HEK293 (cell line): ENCODE measurements at regions not wholly inside any gene's neighbourhood (a gene's known extent, or its start where the extent isn't known, plus 50 kb on each side); places are given as distances from the start of the nearest gene placed in this dataset.

Experiments
- CTCF ChIA-PET: fragments of 350-600 bp; formaldehyde crosslinking; extraction: SDS; loops from one replicate; lab custom pipeline; 2021; ENCODE audit warnings: antibody characterized with exemption; lab: Yijun Ruan, JAX
- POLR2A ChIA-PET: fragments of 300-600 bp; formaldehyde crosslinking; extraction: SDS; loops from one replicate; lab custom pipeline; 2020; ENCODE audit warnings: antibody characterized with exemption, inconsistent platforms; lab: Yijun Ruan, JAX
- H3K27ac ChIP-seq: fragments of 200-500 bp; sonication (Bioruptor generic); 2 replicates; pipeline ENCODE4 v1.5.1; 2014; ENCODE audit warnings: low read depth, low read length, control low read depth, inconsistent platforms; ENCODE audit errors: extremely low read depth
- H3K36me3 ChIP-seq, 2 experiments: fragments of 200-500 bp in 1 of 2; sonication (Bioruptor generic) in 1 of 2; 1 replicate in 1 of 2; 2 replicates in 1 of 2; pipeline ENCODE4 v1.5.1; 2014 to 2017; ENCODE audit warnings: inconsistent platforms in 2 of 2, low read length in 2 of 2; ENCODE audit not compliant: control insufficient read depth in 2 of 2, insufficient read depth in 1 of 2
- H3K4me1 ChIP-seq: fragments of 200-500 bp; sonication (Bioruptor generic); 2 replicates; pipeline ENCODE4 v1.5.1; 2014; ENCODE audit warnings: mild to moderate bottlenecking, low read length, inconsistent platforms; ENCODE audit not compliant: control insufficient read depth, insufficient read depth
- H3K4me3 ChIP-seq: 2 replicates; pipeline ENCODE4 v1.5.1; 2011; ENCODE audit warnings: low read depth, mild to moderate bottlenecking, control low read depth, low read length, moderate library complexity
- H3K9me3 ChIP-seq: fragments of 200-500 bp; sonication (Bioruptor generic); 2 replicates; pipeline ENCODE4 v1.5.1; 2014; ENCODE audit warnings: low read depth, low read length, inconsistent platforms; ENCODE audit not compliant: control insufficient read depth, insufficient read depth
- BCL11A ChIP-seq: fragments of 450-650 bp; formaldehyde crosslinking; IDR thresholded peaks from 2 replicates; pipeline ENCODE4 v1.5.1; 2016; ENCODE audit warnings: low read depth, missing biosample characterization, missing genetic modification characterization
- GLIS1 ChIP-seq: fragments of 450-650 bp; formaldehyde crosslinking; IDR thresholded peaks from 2 replicates; pipeline ENCODE4 v1.5.1; 2016; ENCODE audit warnings: missing biosample characterization, missing genetic modification characterization
- HIC1 ChIP-seq: fragments of 450-650 bp; formaldehyde crosslinking; IDR thresholded peaks from 2 replicates; pipeline ENCODE4 v1.5.1; 2016; ENCODE audit warnings: missing biosample characterization, missing genetic modification characterization
- HOXA7 ChIP-seq: sonication (generic); formaldehyde crosslinking; IDR thresholded peaks from 2 replicates; pipeline ENCODE4 v1.8.1; 2022; ENCODE audit warnings: missing genetic modification reagents, borderline replicate concordance
- KLF1 ChIP-seq: fragments of 450-650 bp; formaldehyde crosslinking; IDR thresholded peaks from 2 replicates; pipeline ENCODE4 v1.5.1; 2016; ENCODE audit warnings: missing biosample characterization, missing genetic modification characterization
- KLF16 ChIP-seq: fragments of 450-650 bp; formaldehyde crosslinking; IDR thresholded peaks from 2 replicates; pipeline ENCODE4 v1.5.1; 2017; ENCODE audit warnings: missing biosample characterization, missing genetic modification characterization
- MZF1 ChIP-seq: fragments of 450-650 bp; formaldehyde crosslinking; IDR thresholded peaks from 2 replicates; pipeline ENCODE4 v1.5.1; 2017; ENCODE audit warnings: missing biosample characterization, missing genetic modification characterization, borderline replicate concordance
- OSR2 ChIP-seq: fragments of 450-650 bp; formaldehyde crosslinking; IDR thresholded peaks from 2 replicates; pipeline ENCODE4 v1.5.1; 2016; ENCODE audit warnings: missing biosample characterization, missing genetic modification characterization
- PRDM1 ChIP-seq: fragments of 450-650 bp; formaldehyde crosslinking; IDR thresholded peaks from 2 replicates; pipeline ENCODE4; 2016; ENCODE audit warnings: missing biosample characterization, missing genetic modification characterization
- SP2 ChIP-seq: fragments of 450-650 bp; formaldehyde crosslinking; IDR thresholded peaks from 2 replicates; pipeline ENCODE4 v1.5.1; 2016; ENCODE audit warnings: missing biosample characterization, missing genetic modification characterization
- TRIM28 ChIP-seq: IDR thresholded peaks from 2 replicates; pipeline ENCODE4 v1.6.1; 2011; ENCODE audit warnings: low read length, control low read depth, borderline replicate concordance
- ZBTB1 ChIP-seq: fragments of 450-650 bp; formaldehyde crosslinking; IDR thresholded peaks from 2 replicates; pipeline ENCODE4 v1.5.1; 2016; ENCODE audit warnings: missing biosample characterization, missing genetic modification characterization
- ZBTB8A ChIP-seq: fragments of 450-650 bp; formaldehyde crosslinking; IDR thresholded peaks from 2 replicates; pipeline ENCODE4 v1.5.1; 2016; ENCODE audit warnings: missing biosample characterization, missing genetic modification characterization
- ZFP3 ChIP-seq: fragments of 450-650 bp; formaldehyde crosslinking; IDR thresholded peaks from 2 replicates; pipeline ENCODE4 v1.5.1; 2016; ENCODE audit warnings: low read depth, missing biosample characterization, missing genetic modification characterization
- ZNF121 ChIP-seq: fragments of 450-650 bp; formaldehyde crosslinking; IDR thresholded peaks from 2 replicates; pipeline ENCODE4 v1.5.1; 2016; ENCODE audit warnings: missing biosample characterization, missing genetic modification characterization
- ZNF138 ChIP-seq: fragments of 450-650 bp; formaldehyde crosslinking; IDR thresholded peaks from 2 replicates; pipeline ENCODE4 v1.5.1; 2016; ENCODE audit warnings: missing biosample characterization, missing genetic modification characterization, borderline replicate concordance
- ZNF169 ChIP-seq: fragments of 450-650 bp; formaldehyde crosslinking; IDR thresholded peaks from 2 replicates; pipeline ENCODE4 v1.5.1; 2016; ENCODE audit warnings: missing biosample characterization, missing genetic modification characterization
- ZNF514 ChIP-seq: fragments of 450-650 bp; formaldehyde crosslinking; IDR thresholded peaks from 2 replicates; pipeline ENCODE4 v1.5.1; 2016; ENCODE audit warnings: missing biosample characterization, missing genetic modification characterization
- ZNF544 ChIP-seq: fragments of 450-650 bp; formaldehyde crosslinking; IDR thresholded peaks from 2 replicates; pipeline ENCODE4 v1.5.0; 2017; ENCODE audit warnings: missing biosample characterization, missing genetic modification characterization
- ZNF558 ChIP-seq: fragments of 450-650 bp; formaldehyde crosslinking; IDR thresholded peaks from 2 replicates; pipeline ENCODE4 v1.5.1; 2016; ENCODE audit warnings: missing biosample characterization, missing genetic modification characterization
- ZNF585B ChIP-seq: fragments of 450-650 bp; formaldehyde crosslinking; IDR thresholded peaks from 2 replicates; pipeline ENCODE4 v1.5.1; 2016; ENCODE audit warnings: missing biosample characterization, missing genetic modification characterization
- ZNF639 ChIP-seq: fragments of 450-650 bp; formaldehyde crosslinking; IDR thresholded peaks from 2 replicates; pipeline ENCODE4 v1.5.1; 2016; ENCODE audit warnings: missing biosample characterization, missing genetic modification characterization
- ZNF654 ChIP-seq: fragments of 450-650 bp; formaldehyde crosslinking; IDR thresholded peaks from 2 replicates; pipeline ENCODE4 v1.5.1; 2016; ENCODE audit warnings: low read depth, missing biosample characterization, missing genetic modification characterization
- ZNF660 ChIP-seq: fragments of 450-650 bp; IDR thresholded peaks from 2 replicates; pipeline ENCODE4 v1.5.1; 2018; ENCODE audit warnings: missing biosample characterization, mild to moderate bottlenecking, missing genetic modification characterization
- ZNF747 ChIP-seq: fragments of 450-650 bp; formaldehyde crosslinking; IDR thresholded peaks from 2 replicates; pipeline ENCODE4 v1.5.1; 2016; ENCODE audit warnings: missing biosample characterization, missing genetic modification characterization
- ZNF776 ChIP-seq: fragments of 450-650 bp; formaldehyde crosslinking; IDR thresholded peaks from 2 replicates; pipeline ENCODE4 v1.5.0; 2017; ENCODE audit warnings: missing biosample characterization, missing genetic modification characterization, borderline replicate concordance
- ZNF792 ChIP-seq: fragments of 450-650 bp; formaldehyde crosslinking; IDR thresholded peaks from 2 replicates; pipeline ENCODE4 v1.5.1; 2016; ENCODE audit warnings: missing biosample characterization, missing genetic modification characterization
- ZNF830 ChIP-seq: fragments of 450-650 bp; IDR thresholded peaks from 2 replicates; pipeline ENCODE4 v1.5.0; 2018; ENCODE audit warnings: missing biosample characterization, missing genetic modification characterization, low read depth, mild to moderate bottlenecking, moderate library complexity
- ZNF837 ChIP-seq: fragments of 450-650 bp; formaldehyde crosslinking; IDR thresholded peaks from 2 replicates; pipeline ENCODE4 v1.5.1; 2016; ENCODE audit warnings: missing biosample characterization, missing genetic modification characterization
- ZSCAN4 ChIP-seq: fragments of 450-650 bp; formaldehyde crosslinking; IDR thresholded peaks from 2 replicates; pipeline ENCODE4 v1.5.1; 2017; ENCODE audit warnings: missing biosample characterization, missing genetic modification characterization
- ZXDB ChIP-seq: fragments of 450-650 bp; formaldehyde crosslinking; IDR thresholded peaks from 2 replicates; pipeline ENCODE4 v1.5.1; 2016; ENCODE audit warnings: missing biosample characterization, missing genetic modification characterization

GRCh38 chrX:126723881-126724280, 95.6 kb upstream of the PRR32 start:
- Histone ChIP-seq H3K27ac (no peak overlapping the region), H3K4me1 (no peaks in the 10 kb centered on the region), H3K4me3 (no peak overlapping the region), H3K36me3 (no peaks in the 10 kb centered on the region), H3K9me3 (no peaks in the 10 kb centered on the region)
- ChIA-PET CTCF (no interaction called here), POLR2A (no interaction called here)
- TF ChIP-seq ZNF138 (tag by site-specific recombination) (no peak), ZNF747 (tag by site-specific recombination) (no peak), ZNF585B (no peak), ZNF121 (tag by site-specific recombination) (no peak), ZNF792 (tag by site-specific recombination) (no peak), ZNF544 (tag by site-specific recombination) (no peak), ZNF639 (no peak), TRIM28 (no peak), HOXA7 (CRISPR knock-in tag) (no peak), ZNF837 (tag by site-specific recombination) (no peak), ZFP3 (tag by site-specific recombination) (no peak), ZNF654 (no peak), ZNF558 (no peak), PRDM1 (tag by site-specific recombination) (no peak), HIC1 (tag by site-specific recombination) (no peak), ZXDB (no peak), ZNF776 (tag by site-specific recombination) (no peak), ZNF169 (tag by site-specific recombination) (no peak)
- TF ChIP-seq, all 188 proteins: peak for 0

GRCh38 chrX:126733874-126734273, 85.7 kb upstream of the PRR32 start:
- Histone ChIP-seq H3K4me1 (no peaks in the 10 kb centered on the region), H3K27ac (no peak overlapping the region), H3K36me3 (no peaks in the 10 kb centered on the region), H3K9me3 (no peaks in the 10 kb centered on the region), H3K4me3 (no peak overlapping the region)
- TF ChIP-seq ZNF830 (tag by site-specific recombination) = no peak
- TF ChIP-seq ZNF660 (tag by site-specific recombination) = no peak
- TF ChIP-seq KLF16 (tag by site-specific recombination) = no peak
- TF ChIP-seq OSR2 (tag by site-specific recombination) = no peak
- no peak for TF ChIP-seq BCL11A
- TF ChIP-seq ZNF514 (tag by site-specific recombination) = no peak
- TF ChIP-seq ZSCAN4 (tag by site-specific recombination) = no peak
- TF ChIP-seq SP2 (tag by site-specific recombination) = no peak
- no peak for TF ChIP-seq MZF1 (tag by site-specific recombination)
- no peak for TF ChIP-seq KLF1 (tag by site-specific recombination)
- TF ChIP-seq ZBTB1 (tag by site-specific recombination) = no peak
- no peak for TF ChIP-seq GLIS1 (tag by site-specific recombination)
- TF ChIP-seq ZBTB8A (tag by site-specific recombination) = no peak
- ChIA-PET POLR2A (no interaction called here), CTCF (interaction anchor here (0.6 kb wide), 1 partner anchor 1842 kb away, joined by 3 read pairs; no protein-coding TSS in a partner anchor)
